Anterior cingulate cortex (tissue), 58 donors: ENCODE measurements at regions not wholly inside any gene's neighbourhood (a gene's known extent, or its start where the extent isn't known, plus 50 kb on each side); places are given as distances from the start of the nearest gene placed in this dataset.
"Not testable (repeated sequence)": the region's sequence is repeated elsewhere in the genome, so short reads cannot be mapped to it uniquely, and the experiment has no call there.

Source experiments
- DNase-seq, 58 donors: peaks; one replicate each; lab custom pipeline; 2025; lab: John Stamatoyannopoulos, UW

GRCh38 chr14:22318951-22319350, 270.1 kb downstream of the DAD1 start:
- DNase-seq: no peak

GRCh38 chr14:22316473-22316872, 272.6 kb downstream of the DAD1 start:
- DNase-seq: no peak

DNA sequence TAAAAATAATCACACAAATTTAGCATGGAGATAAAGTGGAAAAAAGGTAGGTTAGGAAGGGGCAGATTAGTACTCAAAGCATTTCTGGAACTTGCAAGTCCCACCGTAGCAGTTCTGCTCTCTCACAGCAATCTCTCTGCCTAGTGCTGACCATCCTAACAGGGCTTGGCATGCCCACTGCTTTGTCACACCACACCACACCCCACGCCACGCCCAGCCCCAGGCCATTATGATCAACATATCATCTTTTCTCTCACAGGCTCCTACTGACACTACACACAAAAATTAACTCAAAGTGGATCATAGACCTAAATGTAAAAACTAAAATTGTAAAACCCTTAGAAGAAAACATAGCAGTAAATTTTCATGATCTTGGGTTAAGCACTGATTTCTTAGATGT, 273.7 kb downstream of the DAD1 start:
- no peak for DNase-seq

- peak in 14 of 58 donors; percentile 2 to 60 (median 14) for DNase-seq
Measured at GRCh38 chr14:22314183-22314820, 274.7 kb downstream of the DAD1 start.

DNA sequence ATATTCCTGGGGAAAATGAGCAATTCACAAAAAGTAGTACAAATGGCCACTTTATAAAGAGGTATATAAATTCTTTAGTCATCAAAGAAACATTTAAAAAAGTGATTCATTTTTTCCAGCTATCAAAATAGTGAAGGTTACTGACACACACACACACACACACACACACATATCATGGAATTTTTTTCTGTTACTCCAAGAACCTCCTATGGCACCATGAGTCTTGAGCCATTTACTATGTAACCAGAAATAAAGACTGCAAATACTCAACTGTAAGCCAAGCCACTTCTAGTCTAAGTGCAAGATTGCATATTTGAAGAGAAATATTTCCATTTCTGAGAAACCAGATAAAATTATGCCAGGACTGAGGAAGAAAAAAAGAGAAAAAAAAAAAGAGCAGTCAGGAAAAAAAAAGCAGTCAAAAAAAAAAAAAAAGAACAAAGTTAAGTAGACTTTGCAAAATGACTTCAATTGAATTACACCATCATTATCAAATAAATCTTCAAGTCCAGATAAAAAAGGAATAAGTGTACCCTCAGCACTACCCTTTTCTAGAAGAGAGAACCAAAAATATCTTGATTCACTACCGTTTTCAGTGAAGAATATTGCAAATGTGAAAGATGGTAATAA, 275.7 kb downstream of the DAD1 start:
- no peak for DNase-seq

- DNase-seq: no peak
Measured at GRCh38 chr14:22311636-22312035, 277.4 kb downstream of the DAD1 start.

GRCh38 chr14:22305607-22306006, 283.4 kb downstream of the DAD1 start:
- DNase-seq: no peak

DNA sequence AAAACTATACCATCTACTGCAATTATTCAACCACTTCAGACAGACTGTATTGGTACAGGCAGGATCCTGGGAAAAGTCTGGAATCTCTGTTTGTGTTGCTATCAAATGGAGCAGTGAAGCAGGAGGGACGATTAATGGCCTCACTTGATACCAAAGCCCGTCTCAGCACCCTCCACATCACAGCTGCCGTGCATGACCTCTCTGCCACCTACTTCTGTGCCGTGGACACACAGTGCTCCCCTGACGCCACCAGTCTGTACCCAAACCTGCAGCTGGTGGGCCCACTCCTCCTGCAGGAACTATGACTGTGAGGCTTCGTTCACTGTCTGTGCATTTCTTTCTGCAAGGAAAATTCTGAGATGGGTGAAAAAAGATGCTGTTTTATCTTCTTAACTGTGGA, 284.7 kb downstream of the DAD1 start:
- DNase-seq: no peak

DNA sequence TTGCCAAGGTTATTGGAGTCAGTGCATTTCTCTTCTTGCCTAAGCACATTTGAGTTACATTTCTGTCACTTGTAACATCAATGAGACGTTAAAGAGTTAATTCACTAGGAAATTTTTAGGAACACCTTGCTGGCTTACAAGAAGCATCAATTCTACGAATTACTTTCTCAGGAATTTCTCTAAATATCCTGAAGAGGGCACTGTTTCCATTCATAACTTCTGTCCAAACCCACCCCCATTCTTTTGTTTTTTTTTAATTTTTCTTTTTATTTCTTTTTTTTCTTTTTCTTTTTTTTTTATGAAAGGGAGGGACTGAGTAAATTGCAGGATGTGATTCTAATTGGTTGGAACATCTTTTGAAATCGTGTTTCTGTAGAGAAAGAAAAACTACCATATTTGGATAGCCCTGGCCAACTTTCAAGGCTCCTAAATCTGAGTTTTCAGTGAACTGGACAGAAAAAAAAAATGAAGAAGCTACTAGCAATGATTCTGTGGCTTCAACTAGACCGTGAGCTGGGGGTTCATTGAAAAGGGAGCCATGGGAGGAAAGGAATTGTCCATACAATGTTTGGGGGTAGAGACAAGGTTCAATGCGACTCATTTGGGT, 285.3 kb downstream of the DAD1 start:
- no peak for DNase-seq

DNA sequence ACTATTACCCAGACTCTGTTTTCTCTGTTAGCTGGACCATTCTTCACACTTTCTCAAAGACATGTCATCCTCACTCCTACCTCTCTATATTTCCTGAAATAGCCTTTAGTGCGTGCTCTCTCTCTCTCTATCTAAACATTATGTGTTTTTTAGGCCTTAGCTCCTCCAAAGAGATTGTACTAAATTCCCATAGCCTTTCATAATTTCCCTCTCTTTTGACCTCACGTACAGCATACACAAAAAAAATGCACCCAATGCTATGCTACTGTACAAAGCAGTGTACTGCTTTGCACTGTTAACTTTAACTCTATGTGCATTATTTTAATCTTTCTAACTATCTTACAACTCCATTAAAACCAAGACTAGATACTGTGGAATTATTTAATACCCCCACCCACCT, 288.4 kb downstream of the DAD1 start:
- DNase-seq: no peak

- DNase-seq: no peak
Measured at GRCh38 chr14:22297376-22297775, 291.6 kb downstream of the DAD1 start.

- no peak for DNase-seq
Measured at GRCh38 chr14:22296722-22297121, 292.3 kb downstream of the DAD1 start.

DNA sequence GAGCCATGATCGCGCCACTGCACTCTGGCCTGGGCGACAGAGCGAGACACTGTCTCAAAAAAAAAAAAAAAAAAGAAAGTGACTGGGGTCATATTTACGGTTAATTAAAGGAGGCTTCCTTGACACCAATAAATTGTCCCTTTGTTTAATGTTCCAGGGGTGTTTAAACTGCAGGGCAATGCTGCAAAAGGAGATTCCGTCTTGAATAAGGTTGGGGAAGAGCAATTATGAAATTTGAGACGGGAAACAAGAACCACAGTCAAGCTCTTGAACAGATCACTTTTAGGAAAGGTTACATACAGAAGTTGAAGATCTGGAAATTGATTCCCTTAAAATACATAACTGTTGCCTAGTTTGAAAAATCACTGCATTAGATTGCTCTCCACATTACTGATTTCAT, 292.9 kb downstream of the DAD1 start:
- no peak for DNase-seq

GRCh38 chr14:22291406-22291805, 297.6 kb downstream of the DAD1 start:
- DNase-seq: no peak

- DNase-seq: no peak
Measured at GRCh38 chr14:22289570-22289969, 299.5 kb downstream of the DAD1 start.

DNA sequence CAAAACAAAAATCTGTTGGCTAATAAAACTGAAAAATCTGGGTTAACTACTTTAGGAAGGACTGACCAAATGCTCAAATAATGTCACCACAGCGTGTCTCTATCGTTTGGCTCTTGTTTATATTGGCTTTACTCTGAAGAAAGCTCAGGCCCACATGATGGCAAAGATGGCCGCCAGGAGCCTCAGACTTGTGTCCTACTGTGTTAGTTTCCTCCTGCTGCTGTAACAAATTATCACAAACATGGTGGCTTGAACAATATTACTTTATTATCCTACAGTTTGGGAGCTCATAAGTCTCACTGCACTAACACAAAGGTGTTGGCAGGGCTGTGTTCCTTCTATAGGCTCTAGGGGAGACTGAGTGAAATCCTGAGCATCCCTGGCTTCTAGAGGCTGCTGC, 303.0 kb downstream of the DAD1 start:
- no peak for DNase-seq

GRCh38 chr14:22282949-22283348, 306.1 kb downstream of the DAD1 start:
- DNase-seq: no peak

GRCh38 chr14:22282417-22282816, 306.6 kb downstream of the DAD1 start:
- DNase-seq: no peak

DNA sequence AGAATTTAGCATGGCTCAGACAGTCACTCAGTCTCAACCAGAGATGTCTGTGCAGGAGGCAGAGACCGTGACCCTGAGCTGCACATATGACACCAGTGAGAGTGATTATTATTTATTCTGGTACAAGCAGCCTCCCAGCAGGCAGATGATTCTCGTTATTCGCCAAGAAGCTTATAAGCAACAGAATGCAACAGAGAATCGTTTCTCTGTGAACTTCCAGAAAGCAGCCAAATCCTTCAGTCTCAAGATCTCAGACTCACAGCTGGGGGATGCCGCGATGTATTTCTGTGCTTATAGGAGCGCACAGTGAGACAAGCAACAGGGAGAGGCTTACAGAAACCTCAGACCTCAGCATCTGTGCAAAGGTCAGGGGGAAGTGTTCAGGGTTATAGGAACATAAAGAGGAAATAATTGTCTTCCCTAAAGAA, 307.6 kb downstream of the DAD1 start:
- not testable (repeated sequence) for DNase-seq

DNA sequence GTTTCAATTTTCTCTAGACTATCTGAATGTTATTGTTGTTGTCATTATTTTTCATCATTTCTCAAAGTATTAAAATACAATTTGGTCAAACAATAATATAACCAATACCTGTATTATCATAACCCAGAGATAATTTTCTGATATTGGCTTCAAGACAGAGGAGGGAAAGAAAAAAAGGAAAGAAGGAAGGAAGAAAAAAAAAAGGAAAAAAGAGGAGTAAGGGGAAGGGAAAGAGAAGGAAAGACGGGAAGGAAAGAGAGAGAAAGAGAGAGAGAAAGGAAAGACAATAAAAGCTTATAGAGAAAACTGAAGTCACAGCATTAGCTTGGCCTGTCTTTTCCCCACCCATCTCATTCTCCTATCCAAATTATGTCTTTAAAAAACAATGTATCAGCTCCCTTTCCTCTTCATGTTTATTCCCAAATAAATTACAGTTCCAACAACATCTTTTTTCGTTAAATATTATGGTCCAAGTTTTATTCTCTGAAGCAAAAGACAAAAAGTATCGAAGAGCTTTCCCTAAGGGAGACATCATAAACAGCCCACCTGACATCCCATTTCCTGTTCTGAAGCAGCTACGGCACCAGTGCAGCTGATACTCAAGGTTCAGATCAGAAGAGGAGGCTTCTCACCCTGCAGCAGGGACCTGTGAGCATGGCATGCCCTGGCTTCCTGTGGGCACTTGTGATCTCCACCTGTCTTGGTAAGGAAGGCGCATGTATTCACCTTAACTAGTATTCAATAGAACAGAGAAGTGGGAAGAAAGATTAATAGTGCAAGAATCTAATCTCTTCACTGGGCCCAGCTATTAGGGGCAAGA, 308.3 kb downstream of the DAD1 start:
- no peak for DNase-seq
